GM03348 (cell line): ENCODE measurements at regions not wholly inside any gene's neighbourhood (a gene's known extent, or its start where the extent isn't known, plus 50 kb on each side); places are given as distances from the start of the nearest gene placed in this dataset.
"Not testable (repeated sequence)": the region's sequence is repeated elsewhere in the genome, so short reads cannot be mapped to it uniquely, and the experiment has no call there.

Experiments
- DNase-seq: peaks from one replicate; pipeline ENCODE4 v3.0.0; 2012; ENCODE audit warnings: low spot score

DNA sequence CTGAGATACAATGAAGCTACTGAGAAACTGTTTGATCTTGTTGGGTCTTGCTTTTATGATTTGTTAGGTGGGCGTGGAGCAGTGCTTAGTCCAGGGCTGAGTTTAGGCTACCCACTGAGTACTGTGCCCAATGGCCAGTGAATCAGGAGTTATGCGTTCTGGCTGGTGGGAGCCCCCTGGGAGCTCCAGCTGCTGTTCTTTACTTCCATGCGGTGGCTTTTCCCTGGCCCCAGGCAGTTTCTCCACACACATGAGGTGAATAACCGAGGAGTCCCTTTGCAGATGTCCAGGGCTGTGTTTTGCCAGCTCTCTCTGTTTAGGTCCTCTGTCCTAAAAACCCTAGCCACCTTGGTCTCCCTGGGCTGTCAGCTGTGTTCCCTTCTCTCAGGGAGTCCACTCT is 106.5 kb downstream of the KLF13 start:
- no peak for DNase-seq

DNA sequence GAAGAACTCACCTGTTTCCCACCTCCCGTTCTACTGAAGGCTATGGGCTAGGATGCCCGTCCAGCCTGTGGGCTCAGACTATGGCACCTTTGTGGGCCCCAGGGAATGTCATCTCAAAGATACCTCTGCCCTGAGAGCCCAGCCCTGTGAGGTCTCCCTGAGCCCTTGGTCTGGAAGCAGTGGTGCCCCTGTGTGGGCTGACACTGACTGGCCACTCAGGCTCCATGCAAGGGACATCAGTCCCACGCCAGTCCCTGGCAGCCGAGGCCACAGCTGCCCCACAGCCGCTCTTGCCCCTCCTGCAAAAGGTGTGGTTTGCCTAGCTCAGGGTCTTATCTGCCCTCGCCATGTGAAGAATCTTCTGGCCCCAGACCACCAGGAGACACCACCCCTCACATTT is 106.9 kb downstream of the KLF13 start:
- no peak for DNase-seq

GRCh38 chr15:31434275-31434587 is 107.6 kb downstream of the KLF13 start:
- DNase-seq = no peak

GRCh38 chr15:31434588-31435260 is 108.1 kb downstream of the KLF13 start:
- peak; percentile 82 for DNase-seq

DNA sequence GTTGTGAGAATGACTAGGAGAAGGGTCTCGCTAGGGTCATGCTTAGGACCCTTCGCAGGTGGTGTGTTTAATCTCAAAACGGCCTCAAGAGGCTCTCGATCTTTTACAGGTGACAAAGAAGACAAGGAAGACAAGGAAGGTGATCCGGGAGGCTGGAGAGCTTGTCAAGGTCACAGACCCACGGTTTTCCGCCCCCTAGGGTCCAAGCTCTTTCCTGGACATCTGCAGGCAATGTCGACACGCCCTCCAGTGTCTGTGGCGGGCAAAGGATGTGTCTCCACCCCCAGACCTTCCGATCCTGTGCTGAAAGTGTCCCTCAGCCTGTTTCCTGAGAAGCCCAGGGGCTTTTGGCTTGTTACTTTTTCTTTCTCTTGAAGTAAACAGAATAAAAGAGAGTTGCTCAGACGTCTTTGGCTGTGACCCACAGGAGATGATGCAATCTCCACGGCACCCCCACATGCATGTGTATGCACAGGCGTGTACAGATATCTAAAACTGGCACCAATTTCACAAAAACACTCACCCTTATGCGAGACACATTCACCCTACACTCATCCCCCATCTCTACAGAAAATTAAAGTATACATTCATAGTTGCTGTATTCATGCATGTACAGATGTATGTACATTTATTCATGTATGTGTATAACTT is 108.8 kb downstream of the KLF13 start:
- DNase-seq = peak; percentile 78

DNA sequence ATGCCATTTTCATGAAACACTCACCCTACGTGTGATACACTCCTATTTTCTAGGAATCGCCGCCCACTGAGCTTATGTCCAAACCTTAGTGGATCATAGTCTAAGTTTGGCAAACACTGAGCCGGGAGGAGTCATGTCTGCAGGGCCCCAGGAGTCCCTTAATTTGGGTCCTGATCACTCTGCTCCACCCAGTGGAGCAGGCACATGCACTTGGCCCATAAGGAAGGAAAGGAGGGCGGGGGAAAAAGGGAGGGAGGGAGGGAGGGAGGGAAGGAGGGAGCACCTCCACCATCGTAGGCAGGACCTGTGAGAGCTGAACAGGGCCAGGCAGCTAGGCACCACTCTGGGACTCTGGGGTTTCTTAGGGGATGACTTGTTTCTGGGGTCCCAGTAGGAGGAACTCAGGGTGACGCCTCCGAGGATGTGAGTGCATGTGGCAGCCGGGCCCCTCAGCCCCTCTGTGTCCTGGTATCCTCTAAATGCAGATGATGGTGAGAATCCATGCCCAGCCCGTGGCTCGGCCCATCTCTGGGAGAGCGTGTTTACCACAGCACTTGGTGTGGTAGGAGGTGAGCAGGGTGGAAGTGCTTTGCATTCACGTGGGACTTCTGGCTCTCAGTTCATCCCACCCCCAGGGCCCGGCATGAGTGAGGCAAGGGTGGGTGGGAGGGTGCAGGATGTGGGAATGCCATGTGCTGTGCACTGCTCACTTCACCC is 109.4 kb downstream of the KLF13 start:
- DNase-seq = peak; percentile 39

GRCh38 chr15:31437686-31438085 is 111.1 kb downstream of the KLF13 start:
- no peak for DNase-seq

DNA sequence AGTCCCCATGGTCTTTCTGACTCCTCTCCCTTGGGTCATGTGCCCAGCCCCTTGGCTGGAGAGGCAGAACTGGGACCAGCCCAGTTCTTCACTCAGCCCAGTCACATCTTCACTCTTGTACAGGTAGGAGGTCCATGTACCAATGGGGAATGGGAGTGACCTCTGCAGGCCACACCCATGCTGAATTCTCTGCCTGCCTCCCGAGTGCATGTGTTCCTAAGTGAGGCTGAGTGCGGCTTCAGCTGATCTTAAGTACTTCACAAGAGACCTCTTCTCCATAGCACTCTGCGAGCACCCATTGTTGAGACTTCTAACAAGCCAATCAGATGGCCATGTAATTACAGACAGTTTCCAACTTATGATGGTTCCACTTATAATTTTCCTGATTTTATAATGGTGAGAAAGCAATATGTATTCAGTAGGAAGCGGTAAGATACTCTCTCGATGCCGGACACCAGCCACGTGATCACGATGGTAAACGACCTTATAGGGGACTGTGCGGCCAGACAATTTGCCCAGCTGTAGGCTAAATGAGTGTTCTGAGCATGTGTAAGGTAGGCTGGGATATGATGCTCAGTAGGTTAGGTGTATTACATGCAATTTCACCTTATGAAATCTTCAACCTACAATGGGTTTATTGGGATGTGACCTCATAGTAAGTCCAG is 112.1 kb downstream of the KLF13 start:
- DNase-seq = no peak

- DNase-seq = no peak
Observed at GRCh38 chr15:31439328-31439727, 112.7 kb downstream of the KLF13 start.

DNA sequence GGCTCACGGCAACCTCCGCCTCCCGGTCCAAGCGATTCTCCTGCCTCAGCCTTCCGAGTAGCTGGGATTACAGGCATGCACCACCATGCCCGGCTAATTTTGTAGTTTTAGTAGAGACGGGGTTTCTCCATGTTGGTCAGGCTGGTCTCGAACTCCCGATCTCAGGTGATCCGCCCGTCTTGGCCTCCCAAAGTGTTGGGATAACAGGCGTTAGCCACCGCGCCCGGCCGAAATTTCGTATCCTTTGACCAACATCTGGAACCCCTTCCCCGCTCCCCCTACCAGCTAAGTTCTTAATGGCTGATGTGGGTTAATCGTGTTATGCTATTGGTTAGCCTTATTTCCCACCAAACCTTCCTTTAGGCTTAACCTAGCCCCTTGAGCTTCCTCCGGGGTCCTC is 113.6 kb downstream of the KLF13 start:
- not testable (repeated sequence) for DNase-seq

DNA sequence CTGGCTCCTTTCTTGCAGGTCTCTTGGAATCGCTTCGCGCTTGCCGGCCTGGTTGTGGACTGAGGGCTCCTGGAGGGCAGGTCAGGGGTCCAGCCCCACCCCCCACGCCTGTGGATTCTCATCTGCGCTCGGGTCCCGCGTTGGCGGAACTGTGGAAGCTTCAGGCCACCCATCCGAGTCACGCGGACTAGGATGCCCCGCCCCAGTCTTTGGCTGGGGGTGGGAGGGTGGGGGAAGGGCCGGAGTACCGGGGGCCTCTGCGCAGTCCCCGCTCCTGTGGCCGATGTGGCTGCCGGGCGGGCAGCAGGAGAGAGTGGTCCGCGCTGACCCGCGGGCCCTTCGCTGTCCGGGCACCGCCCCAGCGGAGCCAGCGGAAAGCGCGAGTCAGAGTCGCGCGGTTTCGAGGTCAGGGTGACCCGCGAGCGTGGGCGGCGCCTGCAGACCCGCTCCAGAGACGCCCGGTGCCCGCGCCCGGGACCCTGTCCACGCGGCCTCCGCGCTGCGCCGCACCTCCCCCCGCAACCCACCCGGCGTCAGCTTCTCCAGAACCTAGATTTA is 114.2 kb downstream of the KLF13 start:
- peak; percentile 62 for DNase-seq

- DNase-seq = no peak
Observed at GRCh38 chr15:31442226-31442625, 115.6 kb downstream of the KLF13 start.

GRCh38 chr15:31442699-31443111 is 116.1 kb downstream of the KLF13 start:
- DNase-seq = peak; percentile 77

- no peak for DNase-seq
Observed at GRCh38 chr15:31444844-31445243, 118.2 kb downstream of the KLF13 start.

DNA sequence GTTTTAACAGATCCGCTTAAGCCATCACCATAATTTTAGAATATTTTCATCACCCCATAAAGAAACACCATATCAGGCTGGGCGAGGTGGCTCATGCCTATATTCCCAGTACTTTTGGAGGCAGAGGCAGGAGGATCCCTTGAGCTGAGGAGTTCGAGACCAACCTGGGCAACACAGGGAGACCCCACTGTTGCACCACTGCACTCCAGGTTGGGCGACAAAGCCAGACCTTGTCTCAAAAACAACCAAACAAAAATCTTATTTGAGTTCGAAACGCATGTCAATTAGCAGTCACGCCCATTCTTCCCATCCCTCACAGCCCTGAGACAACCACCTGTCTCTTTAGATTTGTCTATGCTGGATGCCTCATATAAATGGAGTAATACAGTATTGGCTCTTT is 119.9 kb downstream of the KLF13 start:
- no peak for DNase-seq

- DNase-seq = no peak
Observed at GRCh38 chr15:31447931-31448634, 121.4 kb downstream of the KLF13 start.

GRCh38 chr15:31448635-31448979 is 122.0 kb downstream of the KLF13 start:
- DNase-seq = no peak

GRCh38 chr15:31452595-31453557 is 126.2 kb downstream of the KLF13 start:
- no peak for DNase-seq

GRCh38 chr15:31453558-31454318 is 127.1 kb downstream of the KLF13 start:
- DNase-seq = no peak

DNA sequence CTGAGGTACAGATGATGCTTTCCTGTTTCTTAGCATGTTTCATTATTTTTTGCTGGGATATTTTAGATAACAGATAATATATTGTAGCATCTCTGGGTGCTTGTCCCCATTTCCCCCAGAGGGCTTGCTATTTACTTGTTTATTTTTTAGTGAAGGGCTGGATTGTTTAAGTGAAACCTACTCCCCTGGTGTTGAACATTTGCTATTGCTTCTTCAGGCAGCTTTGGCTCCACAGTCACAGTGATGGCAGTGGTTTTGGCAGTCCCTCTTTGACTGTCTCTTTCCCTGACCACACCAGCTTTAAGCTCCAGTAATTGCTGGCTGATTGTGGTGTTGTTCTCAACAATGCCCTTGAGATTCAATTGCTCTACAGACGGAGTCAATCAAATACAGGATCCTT is 128.9 kb downstream of the KLF13 start:
- no peak for DNase-seq
